ENCODE measurements at regions not wholly inside any gene's neighbourhood (a gene's known extent, or its start where the extent isn't known, plus 50 kb on each side); places are given as distances from the start of the nearest gene placed in this dataset.

DNA sequence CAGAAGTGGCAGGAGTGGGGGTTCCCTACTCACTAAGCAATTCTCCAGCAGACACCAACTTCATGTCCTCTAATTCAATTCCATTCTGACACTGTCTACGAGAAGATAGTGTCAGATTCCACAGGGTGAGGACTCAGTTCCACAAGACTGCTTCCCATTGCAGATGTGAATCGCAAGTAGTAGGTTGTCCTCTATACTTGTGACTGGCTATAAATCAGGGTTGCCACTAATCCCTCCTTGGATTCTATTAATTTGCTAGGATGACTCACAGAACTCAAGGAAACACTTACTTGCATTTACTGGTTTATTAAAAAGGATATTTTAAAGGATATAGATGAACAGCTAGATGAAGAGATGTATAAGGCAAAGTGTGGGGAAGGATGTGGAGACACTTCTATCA, 184.1 kb upstream of the ACVR2A start:
- Histone ChIP-seq H3K27me3 (no peaks in the 10 kb centered on the region), H3K4me1 (no peaks in the 10 kb centered on the region), H3K36me3 (no peaks in the 10 kb centered on the region), H3K27ac (no peak overlapping the region), H3K9me3 (no peaks in the 10 kb centered on the region), H3K4me3 (replicated peaks in 1 of 3) (no peak overlapping the region)
- DNase-seq: no peak
- TF ChIP-seq, protein P1, sequence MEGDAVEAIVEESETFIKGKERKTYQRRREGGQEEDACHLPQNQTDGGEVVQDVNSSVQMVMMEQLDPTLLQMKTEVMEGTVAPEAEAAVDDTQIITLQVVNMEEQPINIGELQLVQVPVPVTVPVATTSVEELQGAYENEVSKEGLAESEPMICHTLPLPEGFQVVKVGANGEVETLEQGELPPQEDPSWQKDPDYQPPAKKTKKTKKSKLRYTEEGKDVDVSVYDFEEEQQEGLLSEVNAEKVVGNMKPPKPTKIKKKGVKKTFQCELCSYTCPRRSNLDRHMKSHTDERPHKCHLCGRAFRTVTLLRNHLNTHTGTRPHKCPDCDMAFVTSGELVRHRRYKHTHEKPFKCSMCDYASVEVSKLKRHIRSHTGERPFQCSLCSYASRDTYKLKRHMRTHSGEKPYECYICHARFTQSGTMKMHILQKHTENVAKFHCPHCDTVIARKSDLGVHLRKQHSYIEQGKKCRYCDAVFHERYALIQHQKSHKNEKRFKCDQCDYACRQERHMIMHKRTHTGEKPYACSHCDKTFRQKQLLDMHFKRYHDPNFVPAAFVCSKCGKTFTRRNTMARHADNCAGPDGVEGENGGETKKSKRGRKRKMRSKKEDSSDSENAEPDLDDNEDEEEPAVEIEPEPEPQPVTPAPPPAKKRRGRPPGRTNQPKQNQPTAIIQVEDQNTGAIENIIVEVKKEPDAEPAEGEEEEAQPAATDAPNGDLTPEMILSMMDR (IDR thresholded peaks at IDR 0.05): no peak
- no peak for TF ChIP-seq POLR2A (IDR thresholded peaks at IDR 0.05)
- intact Hi-C loops (cut with DNase I): no loop called here
- 50 to 61% methylated on average over 2 of the region's 2 CpGs for WGBS, 2 donors

DNA sequence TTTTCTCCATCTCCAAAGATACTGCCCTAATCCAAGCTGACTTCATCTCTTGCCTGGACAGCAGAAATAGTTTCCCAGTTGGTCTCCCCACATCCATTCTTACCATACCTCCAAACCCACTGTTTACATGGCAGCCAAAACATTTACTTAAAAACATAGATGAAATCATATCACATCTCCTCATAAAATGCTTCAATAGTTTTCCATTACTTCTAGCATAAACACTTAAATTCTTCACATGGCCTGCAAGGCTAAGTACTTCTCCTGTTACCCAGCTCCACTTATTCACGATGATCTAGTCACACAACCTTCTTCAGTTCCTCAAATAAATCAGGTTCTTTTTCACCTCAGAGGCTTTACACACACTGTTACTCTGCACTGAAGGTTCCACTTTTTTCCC, 185.8 kb upstream of the ACVR2A start:
- intact Hi-C loops (cut with DNase I): no loop called here
- TF ChIP-seq, protein P1 (IDR thresholded peaks at IDR 0.05): no peak
- no peak for TF ChIP-seq POLR2A (IDR thresholded peaks at IDR 0.05)
- 61 to 71% methylated on average over 1 of the region's 1 CpG for WGBS, 2 donors

DNA sequence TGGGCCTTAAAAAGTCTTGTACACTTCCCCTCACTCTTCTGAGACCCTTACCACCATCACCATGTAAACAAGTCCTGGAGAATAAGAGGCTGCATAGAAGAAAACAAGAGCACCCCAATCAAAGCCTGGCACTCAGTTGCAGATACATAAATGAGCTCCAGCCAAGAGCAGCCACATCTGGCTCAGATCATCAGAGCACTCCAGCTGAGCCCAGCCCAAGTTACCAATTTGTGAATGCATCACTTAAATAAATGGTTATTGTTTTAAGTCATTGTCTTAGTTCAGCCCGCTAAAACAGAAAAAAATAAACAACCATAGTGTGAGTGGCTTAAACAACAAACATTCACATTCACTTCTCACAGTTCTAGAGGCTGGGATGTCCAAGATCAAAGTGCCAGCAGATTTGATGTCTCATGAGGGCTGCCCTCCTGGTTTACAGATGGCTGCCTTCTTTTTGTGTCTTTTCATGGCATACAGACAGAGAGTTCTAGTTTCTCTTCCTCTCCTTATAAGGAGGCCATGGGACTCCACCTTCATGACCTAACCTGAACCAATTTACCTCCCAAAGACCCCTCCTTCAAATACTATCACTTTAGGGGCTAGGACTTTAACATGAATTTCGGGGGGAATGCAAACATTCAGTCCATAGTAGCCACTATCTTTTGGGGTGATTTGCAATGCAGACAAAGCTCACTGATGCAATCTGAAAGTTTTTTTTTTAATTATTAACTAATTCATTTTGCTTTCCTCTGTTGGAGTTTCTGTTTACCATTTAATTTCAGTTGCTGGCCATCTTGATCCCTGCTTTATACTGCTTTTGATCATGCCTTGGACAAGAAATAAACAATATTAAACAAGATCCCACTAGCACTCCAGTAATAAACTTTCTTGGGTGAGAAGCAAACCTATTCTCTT, 187.5 kb upstream of the ACVR2A start:
- no peak for TF ChIP-seq POLR2A (IDR thresholded peaks at IDR 0.05)
- TF ChIP-seq, protein P1 (IDR thresholded peaks at IDR 0.05): no peak
- H3K4me3 ChIP-seq (replicated peaks in 1 of 3): no peak overlapping the region
- no peak overlapping the region for H3K27ac ChIP-seq
- H3K27me3 ChIP-seq: no peaks in the 10 kb centered on the region
- H3K4me1 ChIP-seq: no peaks in the 10 kb centered on the region
- H3K9me3 ChIP-seq: no peaks in the 10 kb centered on the region
- DNase-seq: no peak
- intact Hi-C loops (cut with DNase I): no loop called here
- H3K36me3 ChIP-seq: no peaks in the 10 kb centered on the region
- WGBS, 2 donors: 85 to 88% methylated on average over 2 of the region's 2 CpGs

More for the DNA sequence above, 185.8 kb upstream of the ACVR2A start:
- Histone ChIP-seq H3K4me3 (replicated peaks in 1 of 3) (no peak overlapping the region), H3K27me3 (no peaks in the 10 kb centered on the region), H3K27ac (no peak overlapping the region), H3K36me3 (no peaks in the 10 kb centered on the region), H3K9me3 (no peaks in the 10 kb centered on the region), H3K4me1 (no peaks in the 10 kb centered on the region)
- DNase-seq: no peak

DNA sequence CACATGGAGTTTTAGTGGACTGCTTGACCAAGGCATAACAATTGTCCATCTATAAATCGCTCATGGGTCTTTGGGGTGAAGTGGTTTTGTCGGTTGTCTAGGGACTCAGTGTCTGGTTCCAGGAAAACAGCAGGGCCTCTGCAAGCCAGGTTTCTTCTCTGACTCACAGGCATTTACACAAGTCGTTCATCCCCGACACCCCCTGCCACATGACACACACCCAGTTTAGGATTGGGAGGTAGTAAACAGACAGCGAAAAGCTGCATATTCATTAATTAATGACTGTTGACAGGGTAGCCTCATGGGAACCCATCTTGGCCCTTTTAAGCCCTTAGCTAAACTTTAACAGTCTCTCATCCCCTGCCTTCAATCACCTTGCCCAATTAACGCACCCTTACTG, 194.8 kb upstream of the ACVR2A start:
- Histone ChIP-seq H3K4me1 (no peaks in the 10 kb centered on the region), H3K4me3 (replicated peaks in 1 of 3) (no peak overlapping the region), H3K9me3 (no peaks in the 10 kb centered on the region), H3K27ac (no peak overlapping the region), H3K27me3 (no peaks in the 10 kb centered on the region), H3K36me3 (no peaks in the 10 kb centered on the region)
- 84 to 92% methylated on average over 6 of the region's 6 CpGs for WGBS, 2 donors
- intact Hi-C loops (cut with DNase I): no loop called here
- TF ChIP-seq, protein P1 (IDR thresholded peaks at IDR 0.05): no peak
- DNase-seq: no peak

DNA sequence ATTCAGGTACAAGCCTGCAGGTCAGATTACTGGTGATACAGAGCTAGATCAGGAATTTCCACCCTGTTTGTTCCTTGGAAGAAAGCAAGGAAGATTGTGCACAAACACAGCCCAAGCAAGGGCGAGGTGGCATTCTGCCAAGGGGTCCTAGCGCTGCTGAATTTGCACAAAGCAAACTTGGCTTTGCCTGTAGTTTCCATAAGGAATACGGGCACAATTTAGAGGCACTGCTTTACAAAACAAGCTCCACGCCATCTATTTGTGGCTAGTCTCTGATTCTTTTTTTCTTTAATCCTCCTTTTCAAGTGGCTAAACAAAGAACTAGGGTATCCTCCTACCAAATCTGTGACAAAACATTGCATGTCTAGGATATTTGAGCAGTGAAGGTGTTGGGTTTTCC, 195.5 kb upstream of the ACVR2A start:
- DNase-seq: peak in 1 of 2 donors; percentile 2
- Histone ChIP-seq H3K9me3 (no peaks in the 10 kb centered on the region), H3K27ac (no peak overlapping the region), H3K27me3 (no peaks in the 10 kb centered on the region), H3K4me3 (replicated peaks in 1 of 3) (no peak overlapping the region), H3K36me3 (no peaks in the 10 kb centered on the region), H3K4me1 (no peaks in the 10 kb centered on the region)
- TF ChIP-seq POLR2A (IDR thresholded peaks at IDR 0.05): no peak
- TF ChIP-seq, protein P1 (IDR thresholded peaks at IDR 0.05): no peak
- intact Hi-C loops (cut with DNase I): no loop called here
- 40 to 51% methylated on average over 4 of the region's 4 CpGs for WGBS, 2 donors
